MM.1S (cell line): ENCODE measurements at regions not wholly inside any gene's neighbourhood (a gene's known extent, or its start where the extent isn't known, plus 50 kb on each side); places are given as distances from the start of the nearest gene placed in this dataset.

Source experiments
- DNase-seq: peaks from one replicate; pipeline ENCODE4 v3.0.0-alpha.2; 2015
- H2AFZ ChIP-seq: fragments of 300-600 bp; sonication (generic); 2 replicates; pipeline ENCODE4 v1.6.0; 2016; ENCODE audit warnings: antibody characterized with exemption, low read length
- H3F3A ChIP-seq: fragments of 300-600 bp; sonication (generic); 2 replicates; pipeline ENCODE4 v1.6.1; 2016; ENCODE audit warnings: mild to moderate bottlenecking, antibody characterized with exemption, low read length, moderate library complexity, mixed read lengths; ENCODE audit not compliant: insufficient read depth
- H3K27ac ChIP-seq: fragments of 300-600 bp; sonication (generic); 2 replicates; pipeline ENCODE4 v1.5.1; 2016; ENCODE audit warnings: mild to moderate bottlenecking, low read length
- H3K27me3 ChIP-seq: fragments of 300-600 bp; sonication (generic); replicated peaks from 2 replicates; pipeline ENCODE4 v1.6.0; 2016; ENCODE audit warnings: low read length; ENCODE audit not compliant: insufficient read depth
- H3K36me3 ChIP-seq: fragments of 300-600 bp; sonication (generic); replicated peaks from 2 replicates; pipeline ENCODE4 v1.6.1; 2016; ENCODE audit warnings: mild to moderate bottlenecking, low read length, mixed read lengths; ENCODE audit not compliant: insufficient read depth
- H3K4me1 ChIP-seq: fragments of 300-600 bp; sonication (generic); 2 replicates; pipeline ENCODE4 v1.6.1; 2016; ENCODE audit warnings: low read length, mixed read lengths
- H3K4me2 ChIP-seq: fragments of 300-600 bp; sonication (generic); 2 replicates; pipeline ENCODE4 v1.6.0; 2016; ENCODE audit warnings: low read depth, low read length
- H3K4me3 ChIP-seq: fragments of 300-600 bp; sonication (generic); 2 replicates; pipeline ENCODE4 v1.5.1; 2016; ENCODE audit warnings: low read length, mixed read lengths
- H3K79me2 ChIP-seq: fragments of 300-600 bp; sonication (generic); 2 replicates; pipeline ENCODE4 v1.6.1; 2016; ENCODE audit warnings: mixed run types, low read length, mixed read lengths
- H3K9ac ChIP-seq: fragments of 300-600 bp; sonication (generic); 2 replicates; pipeline ENCODE4 v1.6.1; 2016; ENCODE audit warnings: low read length, mixed read lengths
- H3K9me2 ChIP-seq: fragments of 300-600 bp; sonication (generic); replicated peaks from 2 replicates; pipeline ENCODE4 v1.6.1; 2016; ENCODE audit warnings: mild to moderate bottlenecking, low read length, mixed read lengths; ENCODE audit not compliant: insufficient read depth
- H3K9me3 ChIP-seq: fragments of 300-600 bp; sonication (generic); replicated peaks from 2 replicates; pipeline ENCODE4 v1.6.1; 2016; ENCODE audit warnings: mild to moderate bottlenecking, low read length, mixed read lengths; ENCODE audit not compliant: insufficient read depth
- H4K20me1 ChIP-seq: fragments of 300-600 bp; sonication (generic); 2 replicates; pipeline ENCODE4 v1.6.1; 2016; ENCODE audit warnings: mild to moderate bottlenecking, low read length, moderate library complexity, mixed read lengths; ENCODE audit not compliant: insufficient read depth
- CTCF ChIP-seq: fragments of 300-600 bp; sonication (generic); IDR thresholded peaks from 2 replicates; pipeline ENCODE4 v1.5.1; 2016; ENCODE audit warnings: antibody characterized with exemption, low read length, mixed read lengths
- EZH2 ChIP-seq: fragments of 300-600 bp; sonication (generic); optimal IDR thresholded peaks from 2 replicates; pipeline ENCODE3; 2017; ENCODE audit warnings: low read depth, mild to moderate bottlenecking, antibody characterized with exemption, low read length, mixed read lengths
- EZH2phosphoT487 ChIP-seq: fragments of 300-600 bp; sonication (generic); IDR thresholded peaks from 2 replicates; pipeline ENCODE4 v1.6.1; 2018; ENCODE audit warnings: antibody characterized with exemption, low read length

GRCh38 chr11:70579316-70579955, 181.1 kb downstream of the CTTN start:
- H3K4me1 ChIP-seq: no peaks in the 10 kb centered on the region
- no peaks in the 10 kb centered on the region for H3K79me2 ChIP-seq
- H2AFZ ChIP-seq: no peak overlapping the region
- no peak for DNase-seq
- H3K36me3 ChIP-seq: no peaks in the 10 kb centered on the region
- H3F3A ChIP-seq: no peaks in the 10 kb centered on the region
- H4K20me1 ChIP-seq: no peaks in the 10 kb centered on the region
- peaks cover 90% of the 10 kb centered on the region for H3K27me3 ChIP-seq
- no peak overlapping the region for H3K9ac ChIP-seq
- H3K9me3 ChIP-seq: no peaks in the 10 kb centered on the region
- no peak overlapping the region for H3K4me3 ChIP-seq
- H3K27ac ChIP-seq: no peak overlapping the region
- TF ChIP-seq EZH2phosphoT487 (no peak), EZH2 (no peak), CTCF (no peak)
- no peaks in the 10 kb centered on the region for H3K9me2 ChIP-seq
- no peak overlapping the region for H3K4me2 ChIP-seq

- Histone ChIP-seq H3K4me2 (no peak overlapping the region), H3K4me1 (no peaks in the 10 kb centered on the region), H3F3A (no peaks in the 10 kb centered on the region), H3K9ac (no peak overlapping the region), H3K9me2 (no peaks in the 10 kb centered on the region), H3K4me3 (no peak overlapping the region), H3K9me3 (no peaks in the 10 kb centered on the region), H3K36me3 (no peaks in the 10 kb centered on the region), H2AFZ (no peak overlapping the region), H3K79me2 (no peaks in the 10 kb centered on the region), H3K27me3 (peaks cover 88% of the 10 kb centered on the region), H4K20me1 (no peaks in the 10 kb centered on the region; the same call in 1 of the 2 replicates), H3K27ac (no peak overlapping the region)
- TF ChIP-seq EZH2phosphoT487 (no peak), CTCF (no peak), EZH2 (no peak)
- no peak for DNase-seq
These were observed 181.9 kb downstream of the CTTN start for GRCh38 chr11:70580036-70580805.

- Histone ChIP-seq H3K4me1 (no peaks in the 10 kb centered on the region), H3K9me2 (no peaks in the 10 kb centered on the region), H3K9ac (no peak overlapping the region), H3K79me2 (no peaks in the 10 kb centered on the region), H2AFZ (no peak overlapping the region), H3K4me3 (no peak overlapping the region), H3F3A (no peaks in the 10 kb centered on the region), H3K4me2 (no peak overlapping the region), H4K20me1 (no peaks in the 10 kb centered on the region; the same call in 1 of the 2 replicates), H3K27me3 (peaks cover 90% of the 10 kb centered on the region), H3K9me3 (no peaks in the 10 kb centered on the region), H3K36me3 (no peaks in the 10 kb centered on the region), H3K27ac (no peak overlapping the region)
- no peak for TF ChIP-seq EZH2
- no peak for TF ChIP-seq EZH2phosphoT487
- TF ChIP-seq CTCF: no peak
- no peak for DNase-seq
These were observed 183.9 kb downstream of the CTTN start for GRCh38 chr11:70581991-70582885.
